SU-DHL-6 (cell line): ENCODE measurements at regions not wholly inside any gene's neighbourhood (a gene's known extent, or its start where the extent isn't known, plus 50 kb on each side); places are given as distances from the start of the nearest gene placed in this dataset.

Source experiments
- CTCF ChIP-seq: fragments of 200-600 bp; sonication (generic); IDR thresholded peaks from one replicate; pipeline ENCODE4 v1.5.1; 2017; ENCODE audit warnings: antibody characterized with exemption, mild to moderate bottlenecking, low read length, moderate library complexity; ENCODE audit not compliant: insufficient read depth, poor library complexity, severe bottlenecking
- EZH2phosphoT487 ChIP-seq: fragments of 200-600 bp; sonication (generic), shearing (Covaris generic); conservative IDR thresholded peaks from 2 replicates; pipeline ENCODE4 v1.6.1; 2018; ENCODE audit warnings: mild to moderate bottlenecking, antibody characterized with exemption, low read length, moderate library complexity, mixed read lengths

DNA sequence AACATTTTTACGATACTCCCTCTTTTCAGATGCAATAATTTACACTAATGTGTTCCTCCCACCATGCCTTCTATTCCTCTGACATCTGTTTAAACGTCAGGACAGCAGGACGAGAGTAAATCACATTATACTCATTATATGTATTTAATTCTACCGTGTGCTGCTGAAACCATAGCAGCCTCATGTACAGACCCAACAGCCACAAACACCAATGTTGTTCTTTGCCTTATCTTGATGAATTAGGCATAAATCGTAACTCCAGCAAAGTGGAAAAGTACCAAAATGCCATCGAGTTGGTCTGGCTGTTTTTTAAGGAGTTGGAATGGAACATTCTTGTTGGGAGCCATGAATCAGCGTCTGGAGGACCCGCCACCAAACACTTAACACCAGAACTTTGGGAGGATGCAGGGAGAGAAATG lies 82.9 kb upstream of the FOXF1 start:
- TF ChIP-seq CTCF (no peak), EZH2phosphoT487 (no peak)
